ENCODE measurements at regions not wholly inside any gene's neighbourhood (a gene's known extent, or its start where the extent isn't known, plus 50 kb on each side); places are given as distances from the start of the nearest gene placed in this dataset.

- TF ChIP-seq, protein P1, sequence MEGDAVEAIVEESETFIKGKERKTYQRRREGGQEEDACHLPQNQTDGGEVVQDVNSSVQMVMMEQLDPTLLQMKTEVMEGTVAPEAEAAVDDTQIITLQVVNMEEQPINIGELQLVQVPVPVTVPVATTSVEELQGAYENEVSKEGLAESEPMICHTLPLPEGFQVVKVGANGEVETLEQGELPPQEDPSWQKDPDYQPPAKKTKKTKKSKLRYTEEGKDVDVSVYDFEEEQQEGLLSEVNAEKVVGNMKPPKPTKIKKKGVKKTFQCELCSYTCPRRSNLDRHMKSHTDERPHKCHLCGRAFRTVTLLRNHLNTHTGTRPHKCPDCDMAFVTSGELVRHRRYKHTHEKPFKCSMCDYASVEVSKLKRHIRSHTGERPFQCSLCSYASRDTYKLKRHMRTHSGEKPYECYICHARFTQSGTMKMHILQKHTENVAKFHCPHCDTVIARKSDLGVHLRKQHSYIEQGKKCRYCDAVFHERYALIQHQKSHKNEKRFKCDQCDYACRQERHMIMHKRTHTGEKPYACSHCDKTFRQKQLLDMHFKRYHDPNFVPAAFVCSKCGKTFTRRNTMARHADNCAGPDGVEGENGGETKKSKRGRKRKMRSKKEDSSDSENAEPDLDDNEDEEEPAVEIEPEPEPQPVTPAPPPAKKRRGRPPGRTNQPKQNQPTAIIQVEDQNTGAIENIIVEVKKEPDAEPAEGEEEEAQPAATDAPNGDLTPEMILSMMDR (conservative IDR thresholded peaks at IDR 0.05; ENCODE audit: low read depth in 2 of 2): no peak
- TF ChIP-seq POLR2AphosphoS5 (IDR thresholded peaks at IDR 0.05; ENCODE audit: low read depth): no peak
- TF ChIP-seq JUNB (IDR thresholded peaks at IDR 0.05; ENCODE audit: unreplicated experiment): no peak
- no peak for TF ChIP-seq NANOG (IDR thresholded peaks at IDR 0.05; ENCODE audit: borderline replicate concordance)
- no peak for TF ChIP-seq REST (IDR thresholded peaks at IDR 0.05; ENCODE audit: unreplicated experiment)
- no peak for TF ChIP-seq ETS1 (IDR thresholded peaks at IDR 0.05)
- TF ChIP-seq EZH2 (IDR thresholded peaks at IDR 0.05; ENCODE audit: low read depth, unreplicated experiment): no peak
- TF ChIP-seq EZH2phosphoT487 (IDR thresholded peaks at IDR 0.05; ENCODE audit: unreplicated experiment): no peak
- no peak for TF ChIP-seq ZNF331 (CRISPR knock-in tag; IDR thresholded peaks at IDR 0.05; ENCODE audit: low read depth)
- TF ChIP-seq CREB1 (CRISPR knock-in tag; IDR thresholded peaks at IDR 0.05; ENCODE audit: low read depth): no peak
- no peak for TF ChIP-seq ZNF114 (CRISPR knock-in tag; IDR thresholded peaks at IDR 0.05)
- TF ChIP-seq STAT1 (IDR thresholded peaks at IDR 0.05; ENCODE audit: unreplicated experiment): no peak
- TF ChIP-seq ZNF462 (CRISPR knock-in tag; IDR thresholded peaks at IDR 0.05): no peak
Observed at GRCh38 chrX:36847496-36847895, 160.7 kb upstream of the FAM47C start.
